ENCODE measurements at regions not wholly inside any gene's neighbourhood (a gene's known extent, or its start where the extent isn't known, plus 50 kb on each side); places are given as distances from the start of the nearest gene placed in this dataset.
"Not testable (repeated sequence)": the region's sequence is repeated elsewhere in the genome, so short reads cannot be mapped to it uniquely, and the experiment has no call there.

DNA sequence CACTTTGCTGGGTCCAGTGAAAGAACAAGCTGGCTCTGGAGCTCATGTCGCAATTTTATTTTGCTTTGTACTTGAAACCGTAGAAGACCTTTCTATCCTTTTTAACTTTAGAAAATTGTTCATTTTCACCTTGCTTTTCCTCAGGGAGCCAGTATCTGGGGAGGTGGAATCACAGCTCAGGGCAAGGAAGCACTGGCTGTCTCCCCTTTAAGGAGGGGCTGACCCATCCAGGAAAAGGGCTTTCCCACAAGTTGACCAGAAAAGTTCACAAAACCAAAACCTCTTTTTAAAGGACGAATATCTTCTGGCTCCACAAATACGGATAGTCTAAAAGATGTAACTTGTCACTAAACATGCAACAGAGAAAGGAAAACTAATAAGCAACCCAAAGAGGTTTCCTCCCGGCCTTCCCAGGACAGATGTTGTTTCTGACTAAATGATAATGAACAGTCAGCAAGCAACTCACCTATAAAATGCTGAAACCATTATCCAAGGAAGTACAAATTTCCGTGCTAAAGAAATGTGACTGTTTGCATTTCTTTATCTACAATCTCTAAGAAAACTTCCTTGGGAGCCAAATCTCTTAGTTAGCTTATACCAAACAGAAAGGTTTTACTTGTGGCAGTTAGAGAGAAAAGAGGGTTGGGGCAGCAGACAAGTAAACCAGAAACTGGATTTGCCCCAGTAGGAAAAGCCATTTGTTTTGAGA, 278.2 kb downstream of the PLK2 start:
- 70 to 73% methylated on average over 6 of the region's 6 CpGs for WGBS, 2 donors

DNA sequence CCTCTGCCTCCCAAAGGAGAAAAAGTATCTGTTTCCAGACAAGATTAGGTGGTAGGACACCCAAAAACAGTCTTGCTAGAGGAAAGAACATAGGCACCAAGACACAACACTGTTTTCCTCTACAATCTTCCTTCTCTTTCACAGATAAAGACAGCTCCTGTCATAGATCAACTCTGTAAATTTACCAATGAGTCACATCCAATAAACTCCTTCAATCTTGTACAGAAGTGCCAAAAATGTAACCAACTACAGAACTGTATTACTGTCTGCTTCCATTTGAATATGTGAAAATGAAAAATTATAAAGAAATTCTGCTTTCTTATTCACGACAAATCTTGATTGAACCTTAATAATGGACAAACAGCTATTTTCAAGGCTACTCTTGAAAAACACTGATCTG, 286.9 kb downstream of the PLK2 start:
- 93 to 94% methylated on average over 1 of the region's 1 CpG for WGBS, 2 donors
- no peak for DNase-seq (ENCODE audit: low spot score in 2 of 2)
- intact Hi-C loops (cut with DNase I; ENCODE audit: low total_unique reads), result no loop called here
- no peak overlapping the region for H3K4me3 ChIP-seq (ENCODE audit: low read depth, poor library complexity, severe bottlenecking)
- TF ChIP-seq POLR2A (IDR thresholded peaks at IDR 0.05) (no peak), CTCF (IDR thresholded peaks at IDR 0.05) (no peak)

More for the DNA sequence above, 278.2 kb downstream of the PLK2 start:
- no peak for DNase-seq (ENCODE audit: low spot score in 2 of 2)
- TF ChIP-seq CTCF (IDR thresholded peaks at IDR 0.05) (no peak), POLR2A (IDR thresholded peaks at IDR 0.05) (no peak)
- no peak overlapping the region for H3K4me3 ChIP-seq (ENCODE audit: low read depth, poor library complexity, severe bottlenecking)
- intact Hi-C loops (cut with DNase I; ENCODE audit: low total_unique reads), result no loop called here

GRCh38 chr5:58165152-58165551, 294.7 kb downstream of the PLK2 start:
- 78 to 81% methylated on average over 3 of the region's 3 CpGs for WGBS, 2 donors
- DNase-seq (ENCODE audit: low spot score in 2 of 2), result no peak
- H3K4me3 ChIP-seq (ENCODE audit: low read depth, poor library complexity, severe bottlenecking), result no peak overlapping the region
- no peak for TF ChIP-seq POLR2A (IDR thresholded peaks at IDR 0.05)
- no peak for TF ChIP-seq CTCF (IDR thresholded peaks at IDR 0.05)
- intact Hi-C loops (cut with DNase I; ENCODE audit: low total_unique reads), result no loop called here

- intact Hi-C loops (cut with DNase I; ENCODE audit: low total_unique reads); H3K4me3 ChIP-seq (ENCODE audit: low read depth, poor library complexity, severe bottlenecking); DNase-seq (ENCODE audit: low spot score in 2 of 2): not testable (repeated sequence)
- 89 to 92% methylated on average over 5 to 6 of the region's 6 CpGs for WGBS, 2 donors
Observed at GRCh38 chr5:58161889-58162288, 298.0 kb downstream of the PLK2 start.

DNA sequence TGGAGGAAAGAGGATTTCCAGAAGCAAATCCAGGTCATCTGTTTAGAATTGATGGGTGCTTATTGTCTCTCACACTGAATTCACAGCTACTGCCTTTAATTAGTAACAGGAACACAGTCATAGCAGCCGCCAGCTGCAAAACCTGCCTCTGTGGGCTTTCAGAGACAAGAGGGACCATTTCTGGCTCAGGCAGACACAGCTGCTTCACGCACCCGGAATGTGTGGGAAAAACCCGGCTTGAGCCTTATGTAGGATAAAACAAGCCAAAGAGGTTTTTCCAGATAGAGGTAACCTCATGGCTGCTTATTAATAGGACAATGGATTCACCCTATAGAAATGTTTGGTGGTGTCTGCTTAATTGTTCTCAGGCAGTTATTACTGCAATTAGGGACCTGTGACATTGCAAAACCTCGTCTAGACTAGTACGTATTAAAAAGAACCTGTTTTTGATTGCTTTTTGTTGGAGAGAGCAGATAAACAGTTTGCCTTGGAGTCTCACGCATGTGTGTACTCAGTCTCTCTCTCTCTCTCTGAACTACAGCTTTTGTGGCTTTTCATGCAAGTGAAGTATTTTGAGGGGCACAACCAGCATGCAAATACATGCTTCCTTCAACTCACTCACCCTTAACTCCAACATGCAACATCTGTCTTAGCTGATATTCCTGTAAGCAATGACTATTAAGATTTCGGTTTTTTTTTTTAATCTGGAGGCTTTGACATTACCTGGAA, 302.7 kb downstream of the PLK2 start:
- TF ChIP-seq CTCF (IDR thresholded peaks at IDR 0.05) (no peak), POLR2A (IDR thresholded peaks at IDR 0.05) (no peak)
- no peak for DNase-seq (ENCODE audit: low spot score in 2 of 2)
- intact Hi-C loops (cut with DNase I; ENCODE audit: low total_unique reads), result no loop called here
- 19 to 27% methylated on average over 8 of the region's 8 CpGs for WGBS, 2 donors
- no peak overlapping the region for H3K4me3 ChIP-seq (ENCODE audit: low read depth, poor library complexity, severe bottlenecking)

GRCh38 chr5:58156361-58156760, 303.5 kb downstream of the PLK2 start:
- TF ChIP-seq POLR2A (IDR thresholded peaks at IDR 0.05) (no peak), CTCF (IDR thresholded peaks at IDR 0.05) (no peak)
- 44 to 49% methylated on average over 6 of the region's 6 CpGs for WGBS, 2 donors
- DNase-seq (ENCODE audit: low spot score in 2 of 2), result no peak
- no peak overlapping the region for H3K4me3 ChIP-seq (ENCODE audit: low read depth, poor library complexity, severe bottlenecking)
- intact Hi-C loops (cut with DNase I; ENCODE audit: low total_unique reads), result no loop called here

All from lower leg skin (tissue), 4 donors.